GM18502 (cell line): ENCODE measurements at regions not wholly inside any gene's neighbourhood (a gene's known extent, or its start where the extent isn't known, plus 50 kb on each side); places are given as distances from the start of the nearest gene placed in this dataset.
"Not testable (repeated sequence)": the region's sequence is repeated elsewhere in the genome, so short reads cannot be mapped to it uniquely, and the experiment has no call there.

Source experiments
- ATAC-seq: cut with Tn5 transposase; IDR thresholded peaks from one replicate; pipeline ENCODE4 v1.9.1; 2021; ENCODE audit warnings: mild to moderate bottlenecking; ENCODE audit not compliant: unreplicated experiment, poor library complexity

DNA sequence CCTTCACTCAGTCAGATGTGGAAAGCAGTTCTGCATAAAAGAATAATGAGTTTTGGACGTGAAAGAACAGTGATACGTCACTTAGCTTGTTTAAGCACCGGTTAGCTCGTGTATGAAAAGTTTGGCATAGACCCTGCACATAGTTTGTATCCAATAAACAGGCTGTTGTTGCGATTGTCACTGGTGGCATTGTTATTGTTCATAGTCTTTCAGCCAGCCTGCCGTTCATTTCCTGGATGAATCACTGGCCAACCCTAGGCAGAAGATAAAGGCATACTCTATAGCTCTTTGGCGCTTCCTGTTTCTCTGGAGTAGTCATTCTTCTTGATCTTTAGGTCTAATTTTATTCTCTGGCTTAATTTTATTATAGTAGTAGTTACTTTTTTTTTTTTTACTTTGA lies 57.8 kb upstream of the ANKRD30A start:
- ATAC-seq: no peak

DNA sequence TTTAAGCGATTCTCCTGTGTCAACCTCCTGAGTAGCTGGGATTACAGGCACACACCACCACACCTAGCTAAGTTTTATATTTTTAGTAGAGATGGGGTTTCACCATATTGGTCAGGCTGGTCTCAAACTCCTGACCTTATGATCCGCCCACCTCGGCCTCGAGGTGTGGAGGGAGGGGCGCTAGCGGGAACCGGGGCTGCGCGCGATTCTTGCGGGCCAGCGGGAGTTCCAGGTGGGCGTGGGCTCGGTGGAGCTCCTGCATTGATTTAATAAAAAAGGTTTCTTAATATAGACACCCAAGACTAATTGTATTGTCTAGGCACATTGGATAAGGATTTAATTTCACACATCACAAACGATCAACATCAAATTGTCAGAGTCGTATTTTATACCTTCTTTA lies 63.1 kb upstream of the ANKRD30A start:
- ATAC-seq: not testable (repeated sequence)

DNA sequence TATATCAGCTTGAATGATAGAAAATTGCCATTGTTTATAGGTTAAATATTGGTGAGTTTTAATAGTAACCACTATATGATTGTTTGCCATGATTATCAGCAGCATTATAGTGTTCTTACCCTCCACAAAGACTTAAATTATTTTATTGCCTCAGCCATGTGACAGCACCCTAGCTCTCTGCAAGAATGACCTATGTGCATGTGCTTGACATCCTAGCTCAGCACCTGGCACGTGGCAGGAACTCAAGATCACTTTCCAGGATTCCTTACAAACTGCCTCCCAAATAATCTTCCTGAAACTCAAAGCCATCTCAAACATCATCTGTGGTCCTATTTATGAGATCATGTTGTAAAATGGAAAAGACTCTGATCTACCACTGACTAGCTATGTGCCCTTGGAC lies 68.1 kb upstream of the ANKRD30A start:
- no peak for ATAC-seq

DNA sequence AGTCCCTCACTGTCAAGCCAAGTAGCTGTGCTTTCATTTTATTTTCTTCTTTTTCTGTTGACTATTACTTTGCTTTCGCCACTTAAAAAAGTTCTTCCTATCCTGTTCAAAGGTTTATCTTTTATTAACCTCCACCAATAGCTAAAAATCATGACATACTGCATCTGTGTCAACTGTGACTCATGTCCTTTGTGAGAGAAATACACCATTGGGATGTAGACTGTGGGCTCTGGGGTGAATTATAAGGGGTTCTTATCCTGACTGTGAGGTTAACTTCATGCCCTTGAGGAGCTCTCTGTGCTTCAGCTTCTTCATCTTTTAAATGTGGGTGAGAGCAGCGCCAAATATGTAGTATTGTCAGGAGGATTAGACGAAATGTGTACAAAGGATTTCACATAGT lies 71.9 kb upstream of the ANKRD30A start:
- no peak for ATAC-seq

DNA sequence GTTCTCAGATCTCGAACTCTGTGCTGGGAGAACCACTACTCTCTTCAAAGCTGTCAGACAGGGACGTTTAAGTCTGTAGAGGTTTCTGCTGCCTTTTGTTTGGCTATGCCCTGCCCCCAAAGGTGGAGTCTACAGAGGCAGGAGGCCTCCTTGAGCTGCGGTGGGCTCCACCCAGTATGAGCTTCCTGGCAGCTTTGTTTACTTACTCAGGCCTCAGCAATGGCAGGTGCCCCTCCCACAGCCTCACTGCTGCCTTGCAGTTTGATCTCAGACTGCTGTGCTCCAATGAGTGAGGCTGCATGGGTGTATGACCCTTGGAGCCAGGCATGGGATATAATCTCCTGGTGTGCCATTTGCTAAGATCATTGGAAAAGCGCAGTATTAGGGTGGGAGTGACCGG lies 75.4 kb upstream of the ANKRD30A start:
- ATAC-seq: not testable (repeated sequence)

DNA sequence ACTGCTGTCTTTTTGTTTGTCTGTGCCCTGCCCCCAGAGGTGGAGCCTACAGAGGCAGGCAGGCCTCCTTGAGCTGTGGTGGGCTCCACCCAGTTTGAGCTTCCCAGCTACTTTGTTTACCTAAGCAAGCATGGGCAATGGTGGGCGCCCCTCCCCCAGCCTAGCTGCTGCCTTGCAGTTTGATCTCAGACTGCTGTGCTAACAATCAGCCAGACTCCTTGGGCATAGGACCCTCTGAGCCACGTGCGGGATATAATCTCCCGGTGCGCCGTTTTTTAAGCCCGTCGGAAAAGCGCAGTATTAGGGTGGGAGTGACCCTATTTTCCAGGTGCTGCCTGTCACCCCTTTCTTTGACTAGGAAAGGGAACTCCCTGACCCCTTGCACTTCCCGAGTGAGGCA lies 81.1 kb upstream of the ANKRD30A start:
- not testable (repeated sequence) for ATAC-seq

DNA sequence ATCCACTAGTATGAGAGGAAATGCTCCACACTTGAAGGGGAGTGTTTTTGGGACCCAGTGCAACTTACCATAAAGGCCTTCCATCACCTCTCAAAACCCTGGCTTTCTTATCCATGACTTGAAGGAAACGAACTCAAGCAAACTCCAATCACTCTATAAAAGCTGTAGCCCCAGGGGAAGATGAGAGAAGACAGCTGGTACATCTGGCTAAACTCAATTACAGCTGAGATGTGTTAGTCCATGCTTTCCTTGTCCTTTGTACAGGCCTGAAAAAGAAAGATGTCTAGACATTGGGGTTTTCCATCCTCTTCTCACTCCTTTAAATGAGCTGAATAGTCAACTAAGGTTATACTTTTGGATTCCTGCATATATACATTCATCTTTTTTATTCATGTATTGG lies 89.5 kb upstream of the ANKRD30A start:
- no peak for ATAC-seq

DNA sequence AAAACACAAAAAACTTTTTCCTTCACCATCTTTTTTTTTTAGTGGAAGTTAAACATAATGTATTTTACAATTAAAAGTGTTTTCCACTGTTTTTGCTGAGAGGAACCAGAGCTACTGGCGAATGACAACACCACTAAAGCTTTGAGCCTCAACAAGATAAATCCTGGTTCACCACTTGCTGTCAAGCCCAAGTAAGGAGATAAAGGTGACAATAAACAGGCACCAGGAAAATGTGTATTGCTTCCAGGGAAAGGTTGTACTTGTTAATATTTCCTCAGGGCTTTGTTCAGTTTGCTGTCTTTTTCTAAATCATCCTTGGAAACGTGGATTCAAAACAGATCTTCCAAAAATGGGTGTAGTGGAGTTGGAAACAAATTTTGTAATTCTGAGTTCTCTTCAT lies 109.9 kb upstream of the ANKRD30A start:
- ATAC-seq: no peak

DNA sequence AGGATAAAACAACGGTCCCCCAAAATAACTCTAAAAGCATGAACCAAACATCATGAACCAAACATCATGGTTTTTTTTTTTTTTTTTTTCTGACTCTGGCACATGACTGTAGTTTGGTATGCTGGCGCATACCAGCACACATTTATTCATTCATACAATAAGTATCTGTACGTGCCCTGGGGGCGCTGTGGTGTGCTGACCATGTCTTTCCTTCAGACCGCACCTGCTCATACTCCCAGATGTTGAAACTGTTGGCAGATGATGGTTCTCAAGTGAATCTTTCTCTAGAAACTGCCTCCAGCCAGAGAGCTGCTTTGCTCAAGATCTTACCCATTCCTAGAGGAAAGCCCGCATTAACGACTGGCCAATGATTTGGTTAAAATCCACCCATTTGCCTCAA lies 114.7 kb upstream of the ANKRD30A start:
- ATAC-seq: no peak

DNA sequence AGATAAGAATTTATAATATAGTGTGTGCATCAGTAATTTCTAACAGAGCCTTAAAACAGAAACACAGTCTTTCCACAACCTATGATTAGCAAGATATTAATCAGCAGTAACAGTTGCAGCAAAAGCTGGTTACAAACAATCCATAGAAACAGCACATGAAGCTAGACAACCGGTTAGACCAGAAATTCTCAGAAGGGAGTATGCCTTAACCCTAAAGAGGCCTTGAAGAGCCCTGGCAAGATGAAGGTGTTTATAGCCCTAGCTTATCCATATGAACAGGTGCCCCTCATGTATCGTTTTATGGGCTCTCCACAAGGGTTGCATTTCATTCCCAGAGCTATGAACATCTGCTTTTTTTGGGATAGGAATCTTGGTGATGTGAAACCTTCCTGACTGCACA lies 117.1 kb upstream of the ANKRD30A start:
- not testable (repeated sequence) for ATAC-seq

DNA sequence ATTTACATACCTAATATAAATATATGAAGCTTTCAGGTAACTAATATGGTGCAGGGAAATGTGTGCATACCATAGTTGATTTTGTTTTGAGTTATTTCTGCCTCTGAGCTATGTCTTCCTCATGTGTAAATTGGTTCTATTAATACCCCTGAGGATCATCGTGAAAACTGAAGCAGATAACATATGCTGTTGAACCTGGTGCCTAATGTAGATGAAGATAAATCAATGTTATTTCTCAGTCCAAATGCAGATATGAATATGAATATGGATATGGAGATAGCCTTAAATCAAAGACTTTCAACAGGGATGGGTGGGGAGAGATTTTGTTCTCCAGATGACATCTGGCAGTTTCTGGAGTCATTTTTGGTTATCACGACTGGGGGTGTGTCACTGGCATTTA lies 122.3 kb upstream of the ANKRD30A start:
- ATAC-seq: no peak

DNA sequence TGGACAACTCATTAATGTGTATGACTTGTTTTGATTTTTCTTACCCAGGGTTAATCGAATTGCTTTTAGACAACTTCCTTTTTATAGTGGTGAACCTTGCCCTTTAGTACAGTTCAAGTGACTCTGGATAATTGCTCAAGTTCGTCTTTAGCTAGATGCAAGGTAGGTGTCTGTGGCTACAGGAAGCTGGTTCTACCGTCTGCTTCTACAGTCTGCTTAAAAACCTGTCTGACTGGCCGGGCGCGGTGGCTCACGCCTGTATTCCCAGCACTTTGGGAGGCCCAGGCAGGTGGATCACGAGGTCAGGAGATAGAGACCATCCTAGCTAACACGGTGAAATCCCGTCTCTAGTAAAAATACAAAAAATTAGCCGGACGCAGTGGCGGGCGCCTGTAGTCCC lies 129.6 kb upstream of the ANKRD30A start:
- not testable (repeated sequence) for ATAC-seq

DNA sequence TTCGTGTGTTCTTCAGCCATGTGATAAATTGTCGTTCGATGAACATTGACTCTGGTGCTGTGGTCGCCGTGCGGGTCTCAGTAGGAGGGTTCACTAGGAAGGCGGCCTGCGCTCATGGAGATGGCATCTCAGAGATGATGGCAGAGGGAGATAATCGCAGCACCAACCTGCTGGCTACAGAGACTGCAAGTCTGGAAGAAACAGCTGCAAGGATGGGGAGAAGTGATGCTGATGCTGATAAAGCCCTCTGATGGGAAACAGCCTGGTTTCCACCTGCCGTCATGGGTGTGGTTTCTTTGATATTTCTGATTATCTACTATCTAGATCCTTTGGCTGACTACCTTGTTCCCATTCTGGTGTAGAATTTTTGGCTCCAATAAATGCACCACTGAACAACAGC lies 130.5 kb upstream of the ANKRD30A start:
- ATAC-seq: no peak

DNA sequence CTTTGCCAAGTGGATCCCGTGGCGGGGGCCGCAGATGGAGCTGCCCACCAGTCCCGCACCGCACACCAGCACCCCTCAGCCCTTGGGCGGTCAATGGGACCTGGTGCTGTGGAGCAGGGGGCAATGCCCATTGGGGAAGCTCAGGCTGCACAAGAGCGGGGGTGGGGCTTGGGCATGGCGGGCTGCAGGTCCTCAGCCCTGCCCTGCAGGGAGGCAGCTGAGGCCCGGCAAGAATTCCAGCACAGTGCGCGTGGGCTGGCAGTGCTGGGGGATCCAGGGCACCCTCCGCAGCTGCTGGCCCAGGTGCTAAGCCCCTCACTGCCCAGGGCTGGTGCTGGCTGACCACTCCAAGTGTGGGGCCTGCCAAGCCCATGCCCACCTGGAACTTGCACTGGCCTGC lies 136.2 kb upstream of the ANKRD30A start:
- no peak for ATAC-seq

DNA sequence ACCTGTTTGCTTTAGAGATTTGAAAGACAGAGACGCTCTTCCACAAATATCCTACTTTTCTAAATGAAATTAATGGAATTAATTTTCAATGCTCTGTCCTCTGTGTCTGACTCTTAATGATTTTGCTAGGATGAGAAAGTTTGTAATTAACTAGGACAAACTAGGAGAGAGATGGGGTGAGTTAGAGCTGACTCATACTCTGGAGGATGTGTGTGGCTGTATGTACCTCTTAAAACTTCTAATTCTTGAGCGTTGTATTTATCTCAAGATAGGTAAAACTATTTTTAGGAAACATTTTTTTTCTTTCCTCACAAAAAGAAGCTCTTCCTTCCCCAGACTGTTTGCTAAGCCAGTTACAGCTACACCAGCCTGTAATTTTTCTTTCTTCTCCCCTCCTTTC lies 178.8 kb upstream of the ANKRD30A start:
- no peak for ATAC-seq

DNA sequence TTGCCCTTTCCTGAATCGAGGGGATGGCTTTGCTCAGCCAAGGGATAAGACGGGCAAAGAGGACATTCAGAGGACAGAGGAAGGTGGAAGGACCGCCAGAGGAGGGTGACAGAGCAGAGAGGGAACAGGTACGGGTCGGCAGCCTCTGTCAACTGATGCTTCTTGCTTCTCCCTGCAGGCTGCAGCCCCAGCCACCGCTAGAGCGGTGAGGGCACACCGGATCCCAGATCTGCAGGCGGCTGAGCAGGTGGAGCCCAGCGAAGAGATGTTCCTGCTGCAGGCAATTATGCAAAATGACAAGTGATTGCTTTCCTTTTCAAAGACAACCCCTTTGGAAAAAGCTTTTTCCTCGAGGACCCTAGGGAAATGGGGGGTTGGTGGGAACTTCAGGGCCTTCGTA lies 181.9 kb upstream of the ANKRD30A start:
- ATAC-seq: no peak

DNA sequence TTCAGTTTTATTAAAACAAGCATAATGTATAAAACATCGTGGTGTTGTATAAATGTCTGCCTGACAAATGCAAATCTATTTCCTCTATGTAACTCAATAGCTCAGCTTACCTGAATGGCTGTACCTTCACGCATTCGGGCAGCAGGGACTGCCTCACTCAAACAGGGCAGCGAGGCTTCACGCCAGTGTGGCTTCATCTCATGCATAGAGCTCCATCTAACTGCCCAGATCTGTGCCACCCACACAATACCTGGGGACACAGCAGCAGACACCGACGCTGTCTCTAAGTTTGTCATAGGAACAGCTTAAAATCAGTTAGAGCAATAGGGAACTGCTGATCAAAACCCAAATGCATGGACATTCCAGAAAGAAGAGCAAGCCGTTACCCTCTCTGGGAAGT lies 182.8 kb upstream of the ANKRD30A start:
- ATAC-seq: no peak

DNA sequence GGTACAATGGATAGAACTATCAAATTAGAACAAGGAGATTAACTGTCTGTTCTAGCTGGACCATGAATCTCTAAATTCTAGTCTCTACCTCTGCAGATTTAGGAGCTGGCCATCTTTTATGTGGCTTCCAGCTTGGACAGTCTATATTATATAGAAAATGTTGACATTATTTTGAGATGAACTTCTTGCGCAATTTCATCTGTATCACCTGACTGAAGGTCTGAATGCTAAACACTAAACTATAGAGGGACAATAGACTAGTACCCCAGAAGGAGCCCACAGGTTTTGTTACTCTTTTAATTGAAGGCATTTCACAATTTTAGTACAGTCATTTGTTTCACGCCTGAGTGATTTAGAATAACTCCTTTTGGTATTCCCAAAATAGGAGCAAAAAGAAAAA lies 222.4 kb upstream of the ANKRD30A start:
- ATAC-seq: no peak

DNA sequence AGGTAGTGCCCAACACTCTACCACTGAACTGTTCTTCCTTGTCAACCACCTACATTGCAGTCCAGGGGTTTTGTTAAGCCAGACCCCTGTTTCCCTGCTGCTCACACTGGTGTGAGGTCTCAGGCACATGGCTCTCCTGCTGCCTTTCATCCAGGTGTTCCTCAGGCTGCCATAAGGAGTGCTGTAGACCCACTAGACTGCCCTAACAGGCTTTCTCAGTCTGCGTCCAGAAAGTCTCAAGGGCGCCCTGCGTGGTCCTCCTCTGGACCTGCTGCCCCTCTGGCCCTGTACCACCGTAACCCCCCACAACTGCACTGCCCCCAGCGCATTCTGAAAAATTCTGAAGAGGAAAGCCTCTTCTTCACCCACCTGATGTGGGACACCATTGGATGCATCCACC lies 225.7 kb upstream of the ANKRD30A start:
- no peak for ATAC-seq

DNA sequence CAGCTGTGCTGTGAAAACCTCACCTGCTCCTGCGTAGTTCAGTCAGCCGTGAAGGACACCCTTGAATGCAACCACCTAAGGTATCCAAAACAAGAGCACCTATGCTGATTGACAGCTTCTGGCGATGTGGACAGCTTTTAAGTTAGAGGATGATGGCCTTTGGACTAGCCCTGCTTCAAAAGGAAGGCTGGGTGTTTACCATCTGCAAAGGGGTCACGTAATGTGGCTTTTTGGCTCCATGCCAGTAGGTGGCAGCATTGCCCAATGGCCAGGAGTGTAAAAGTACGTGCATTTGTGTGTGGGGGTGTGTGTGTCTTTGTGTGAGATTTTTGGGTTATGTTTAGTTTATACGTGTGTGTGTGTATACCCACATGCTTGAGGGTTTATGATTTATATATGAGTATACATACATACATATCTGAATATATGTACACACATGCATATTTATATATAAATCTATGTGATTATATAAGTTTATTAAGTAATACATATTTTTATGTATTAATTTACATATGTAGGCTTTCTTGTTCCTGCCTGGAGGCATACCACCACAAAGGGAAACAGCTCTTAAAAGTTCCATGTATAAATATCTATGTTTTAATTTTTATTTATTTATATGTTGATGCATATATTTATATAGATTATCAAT lies 236.3 kb upstream of the ANKRD30A start:
- ATAC-seq: peak; percentile 82

DNA sequence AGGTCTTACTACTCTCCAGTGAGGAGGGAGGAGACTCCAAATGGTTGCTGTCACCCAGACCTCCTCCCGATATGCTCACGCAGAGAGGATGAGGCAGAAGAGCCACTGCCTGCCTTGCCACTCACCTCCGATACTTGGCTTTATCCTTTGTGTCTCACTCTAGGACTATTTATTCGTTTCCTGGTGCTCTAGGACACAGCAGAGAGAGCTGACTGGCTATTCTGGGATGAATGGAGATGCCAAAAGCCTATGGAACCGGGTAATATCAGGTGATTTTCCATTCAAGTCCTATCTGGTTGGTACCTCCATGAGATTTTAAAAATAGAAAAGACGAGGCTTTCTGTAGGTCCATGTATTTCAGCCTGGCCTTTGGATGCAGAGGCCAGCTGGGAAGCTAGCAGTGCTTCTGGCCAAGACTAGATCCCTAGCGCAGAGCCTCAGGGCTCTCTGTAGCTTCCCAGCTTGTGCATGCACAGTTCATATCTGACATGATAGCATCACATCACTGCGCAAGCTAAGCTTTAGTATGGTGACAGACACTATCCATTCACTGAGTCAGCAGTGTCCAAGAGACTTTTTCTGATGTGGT lies 239.0 kb upstream of the ANKRD30A start:
- ATAC-seq: no peak

DNA sequence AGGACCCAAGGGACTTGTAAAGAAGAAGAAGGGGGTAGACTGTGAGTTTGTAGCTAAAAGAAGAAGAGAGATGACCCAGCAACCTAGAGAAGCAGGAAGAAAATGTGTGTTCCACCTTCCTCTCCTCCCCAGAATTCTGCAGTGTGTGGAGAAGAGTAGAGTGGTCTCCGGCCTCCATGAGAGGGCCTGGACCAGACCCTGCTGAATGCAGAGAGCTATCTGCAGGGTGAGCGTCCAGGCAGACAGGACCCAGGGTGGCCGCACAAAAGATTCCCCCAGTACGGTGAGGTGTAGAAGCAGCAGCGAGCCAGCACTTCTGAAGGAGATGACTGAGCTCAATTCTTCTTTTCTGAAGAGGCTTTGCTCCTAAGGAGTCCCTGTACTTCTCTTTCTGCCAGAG lies 239.7 kb upstream of the ANKRD30A start:
- ATAC-seq: no peak

DNA sequence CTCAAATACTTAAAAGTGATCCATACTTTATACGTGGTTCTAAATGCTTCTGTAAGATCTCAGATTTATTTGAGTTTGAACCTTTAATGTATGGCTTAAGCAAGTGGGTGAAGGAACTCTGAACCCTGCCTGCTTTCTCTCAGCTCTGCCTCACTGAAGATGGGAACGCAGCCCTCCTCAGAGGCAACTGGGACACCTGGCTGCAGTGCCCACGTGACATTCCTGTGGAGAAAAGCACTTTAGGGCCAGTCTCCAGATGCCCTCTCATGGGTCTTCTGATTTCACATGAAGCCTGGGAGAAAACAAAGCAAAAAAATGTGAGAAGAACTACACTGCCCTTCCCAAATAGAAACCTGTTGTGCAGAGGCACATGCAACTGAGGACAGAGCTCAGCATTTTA lies 242.6 kb upstream of the ANKRD30A start:
- ATAC-seq: no peak
